ENCODE measurements at regions not wholly inside any gene's neighbourhood (a gene's known extent, or its start where the extent isn't known, plus 50 kb on each side); places are given as distances from the start of the nearest gene placed in this dataset.
A peak's percentile ranks its signal among the peaks of the same experiment; 100 is the strongest.

DNA sequence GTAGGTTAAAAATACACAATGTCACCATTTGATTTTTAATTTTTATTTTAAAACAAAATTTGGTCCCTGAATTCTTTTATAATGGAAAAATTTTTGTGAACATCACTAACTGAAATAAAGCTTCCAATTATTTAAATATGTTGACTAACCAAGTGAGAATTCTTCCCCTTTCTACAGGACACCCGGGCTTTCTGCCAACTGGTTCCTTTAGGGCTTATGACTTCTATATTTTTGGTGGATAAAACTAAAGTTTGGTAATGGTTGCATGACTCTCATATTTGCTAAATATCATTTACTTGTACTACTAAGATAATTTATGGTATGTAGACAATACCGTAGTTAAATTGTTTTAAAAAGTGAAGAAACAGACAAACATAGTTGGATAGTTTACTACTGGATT is 291.0 kb upstream of the DOK6 start:
- peak; percentile 9 for DNase-seq

GRCh38 chr18:69120833-69121232 is 279.9 kb upstream of the DOK6 start:
- DNase-seq, result no peak

DNA sequence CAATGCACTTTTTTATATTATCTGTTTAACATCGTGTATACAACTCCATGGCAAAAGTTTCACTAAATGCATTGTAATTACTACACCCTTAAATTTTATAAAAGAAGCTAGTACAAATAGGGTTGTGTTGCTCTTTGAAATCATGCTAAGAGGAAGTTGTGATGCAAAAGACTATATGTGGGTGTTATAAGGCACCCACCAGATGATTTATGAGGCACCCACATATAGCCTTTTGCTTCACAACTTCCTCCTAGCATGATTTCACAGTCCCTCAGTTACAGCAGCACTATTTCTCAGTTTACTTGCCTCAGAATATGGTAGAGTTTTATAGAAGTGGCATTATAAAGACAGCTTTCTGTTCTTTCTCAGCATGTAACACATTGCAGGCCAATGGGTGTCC is 277.3 kb upstream of the DOK6 start:
- DNase-seq, result no peak

DNA sequence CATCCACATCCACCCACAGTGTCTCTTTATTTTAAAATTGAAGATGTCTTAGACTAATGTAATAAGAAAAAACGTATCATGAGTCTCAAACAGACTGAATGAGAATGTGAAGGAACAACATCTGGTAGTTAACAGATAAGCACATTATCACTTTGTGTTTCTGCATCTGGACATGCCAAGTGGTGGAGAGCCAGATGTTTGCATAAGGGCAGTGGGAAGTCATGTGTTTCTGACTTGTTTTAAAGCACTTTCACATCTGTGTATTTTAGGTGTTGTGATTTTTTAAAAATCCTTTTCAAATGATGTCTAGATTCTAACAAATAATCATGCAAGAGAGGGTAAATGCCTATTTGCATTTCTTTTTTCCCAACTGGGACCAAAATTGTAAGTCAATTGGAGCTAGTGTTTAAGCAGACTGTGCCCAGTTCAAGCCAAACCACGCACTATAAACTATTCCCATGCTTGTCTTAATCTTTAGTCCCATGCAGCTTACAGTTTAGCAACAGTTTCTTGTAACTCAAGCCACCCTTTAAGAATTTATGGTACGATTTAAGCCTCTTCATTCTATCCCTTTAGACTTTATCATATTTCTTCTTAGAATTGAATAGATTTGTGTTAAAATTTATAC is 272.7 kb upstream of the DOK6 start:
- no peak for DNase-seq

- no peak for DNase-seq
Measured at GRCh38 chr18:69128566-69128965, 272.1 kb upstream of the DOK6 start.

- no peak for DNase-seq
Measured at GRCh38 chr18:69128978-69129377, 271.7 kb upstream of the DOK6 start.

DNA sequence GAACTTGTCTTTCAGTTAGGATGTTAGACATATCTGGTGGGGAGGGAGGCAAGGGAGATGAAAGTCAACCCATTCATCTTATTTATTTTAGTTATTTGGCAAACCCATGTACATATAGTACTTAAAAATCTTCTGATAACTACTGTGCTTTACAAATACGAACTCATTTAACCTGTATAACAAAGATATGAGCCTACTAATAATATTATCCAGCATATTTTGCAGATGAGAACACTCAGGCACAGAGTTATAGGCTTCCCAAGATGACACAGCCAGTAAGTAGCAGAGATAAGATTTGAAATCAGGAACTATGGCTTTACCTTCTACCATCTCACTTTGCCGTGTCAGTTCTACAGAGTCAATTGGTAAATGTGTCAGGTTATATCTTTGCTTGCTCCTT is 262.6 kb upstream of the DOK6 start:
- no peak for DNase-seq

GRCh38 chr18:69143084-69143483 is 257.6 kb upstream of the DOK6 start:
- no peak for DNase-seq

- peak; percentile 69 for DNase-seq
Measured at GRCh38 chr18:69152436-69152835, 248.3 kb upstream of the DOK6 start.

DNA sequence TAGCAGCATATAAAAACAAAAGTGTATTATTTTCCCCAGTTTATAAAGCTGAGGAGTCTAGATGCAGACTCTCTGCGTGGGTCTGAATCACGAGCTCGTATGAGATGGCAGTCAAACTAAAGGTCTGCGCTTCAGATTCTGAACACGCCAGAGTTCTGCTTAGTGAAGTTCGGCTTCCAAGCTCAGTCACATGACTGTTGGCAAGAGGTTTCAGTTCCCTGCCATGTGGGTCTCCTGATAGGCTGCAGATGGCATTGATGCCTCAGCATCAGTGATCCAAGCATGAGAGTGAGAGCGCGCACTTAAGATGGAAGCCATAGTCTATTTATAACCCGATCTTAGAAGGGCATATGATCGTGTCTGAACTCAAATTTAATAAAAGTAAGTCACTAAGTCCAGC is 242.8 kb upstream of the DOK6 start:
- DNase-seq, result peak; percentile 2

DNA sequence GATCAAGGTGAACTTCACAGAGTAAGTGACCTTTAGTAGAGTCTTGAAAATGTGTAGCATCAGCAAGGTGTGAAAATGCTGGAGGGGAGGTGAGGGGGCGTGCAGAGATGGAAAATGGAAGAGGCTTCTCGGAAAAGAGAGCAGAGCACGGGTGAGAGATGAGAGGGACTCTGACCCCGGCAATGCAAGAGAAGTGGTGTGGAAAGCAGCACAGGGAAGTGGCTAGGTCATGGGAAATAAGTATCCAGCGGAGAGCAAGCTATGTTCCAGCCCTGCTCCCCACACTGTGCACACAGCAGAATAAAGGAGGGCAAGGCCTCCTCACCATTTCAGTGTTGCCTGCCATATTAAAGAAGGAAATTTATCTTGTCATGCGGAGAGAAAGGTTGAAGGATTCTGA is 241.7 kb upstream of the DOK6 start:
- DNase-seq, result no peak

DNA sequence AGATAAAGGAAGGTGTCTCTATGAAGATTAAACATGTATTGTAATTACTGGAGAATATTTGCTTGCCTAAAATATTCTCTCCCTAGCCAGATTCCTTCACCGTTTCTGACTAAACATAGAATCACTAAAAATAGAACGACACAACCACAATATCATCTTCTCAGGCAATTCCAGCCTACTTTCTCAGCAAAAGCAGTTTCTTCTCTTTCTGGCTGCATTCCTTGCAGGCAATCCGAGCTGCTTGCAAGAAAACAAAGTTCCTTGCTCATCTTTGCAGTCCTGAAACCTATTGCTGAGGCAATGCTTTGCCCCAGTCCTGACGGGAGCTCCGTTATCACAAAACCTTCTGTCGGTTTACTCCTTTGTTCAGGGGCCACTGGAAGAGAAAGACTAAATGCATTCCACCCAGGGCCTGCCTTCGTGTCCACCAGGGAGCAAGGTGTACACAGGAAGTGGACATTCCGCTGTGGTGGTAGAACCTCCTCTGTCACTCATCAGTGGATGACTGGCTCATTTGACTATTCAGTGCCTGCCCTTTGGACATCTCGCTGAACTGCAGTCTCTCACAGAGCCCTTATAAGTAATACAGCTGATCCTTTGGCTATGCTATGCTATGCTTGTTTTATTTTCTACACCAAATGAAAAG is 239.2 kb upstream of the DOK6 start:
- no peak for DNase-seq

- no peak for DNase-seq
Measured at GRCh38 chr18:69162649-69163048, 238.0 kb upstream of the DOK6 start.

DNA sequence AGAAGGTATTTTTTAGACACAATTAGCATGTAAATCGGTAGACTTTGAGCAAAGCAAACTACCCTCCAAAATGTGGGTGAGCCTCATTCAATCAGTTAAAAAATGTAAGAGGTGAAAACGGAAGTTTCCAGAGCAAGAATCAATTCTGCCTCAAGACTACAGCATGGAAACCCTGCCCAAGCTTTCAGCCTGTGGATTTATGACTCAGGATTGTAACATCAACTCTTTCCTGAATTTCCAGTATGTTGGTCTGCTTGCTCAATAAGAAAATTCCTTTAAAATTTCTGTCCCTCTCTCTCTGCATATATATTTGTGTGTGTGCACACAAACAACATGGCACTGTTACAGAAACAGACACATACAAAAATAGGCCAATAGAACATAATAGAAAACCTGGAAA is 228.6 kb upstream of the DOK6 start:
- DNase-seq, result no peak

DNA sequence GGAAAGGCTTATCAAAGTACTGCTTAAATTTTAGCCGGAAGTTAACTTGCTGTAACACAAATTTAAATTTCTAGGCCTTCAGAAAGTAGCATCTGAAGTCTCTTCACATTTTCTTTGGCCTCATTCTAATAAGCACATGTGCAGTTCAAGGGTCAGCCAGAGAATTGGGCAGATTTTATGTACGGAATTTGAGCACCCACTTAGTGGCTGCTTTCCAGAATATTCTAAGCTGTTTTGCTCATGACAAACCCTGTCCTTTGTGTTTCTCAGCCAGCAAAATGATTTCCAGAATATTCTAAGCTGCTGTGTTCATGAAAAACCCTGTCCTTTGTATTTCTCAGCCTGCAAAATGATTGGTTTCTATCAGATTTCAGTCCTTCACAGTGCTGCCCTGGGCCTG is 225.0 kb upstream of the DOK6 start:
- DNase-seq, result no peak

DNA sequence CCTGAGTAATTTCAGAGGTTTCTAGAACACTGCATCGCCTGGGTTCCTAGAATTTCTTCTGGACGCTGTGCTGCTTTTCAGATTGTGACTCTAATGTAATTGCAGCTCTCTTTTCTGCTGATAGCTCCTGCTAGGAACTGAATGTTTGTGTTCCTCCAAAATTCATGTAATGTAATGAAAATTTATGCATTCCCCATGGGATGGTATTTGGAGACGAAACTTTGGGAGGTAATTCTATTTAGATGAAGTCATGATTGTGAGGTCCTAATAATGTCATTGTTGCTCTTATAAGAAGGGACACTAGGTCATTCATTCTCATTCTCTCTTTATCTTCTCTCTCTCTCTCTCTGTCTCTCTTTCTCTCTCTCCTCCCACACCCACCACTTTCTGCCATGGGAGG is 223.9 kb upstream of the DOK6 start:
- no peak for DNase-seq

GRCh38 chr18:69177702-69178101 is 223.0 kb upstream of the DOK6 start:
- DNase-seq, result no peak

- no peak for DNase-seq
Measured at GRCh38 chr18:69186162-69186561, 214.5 kb upstream of the DOK6 start.

DNA sequence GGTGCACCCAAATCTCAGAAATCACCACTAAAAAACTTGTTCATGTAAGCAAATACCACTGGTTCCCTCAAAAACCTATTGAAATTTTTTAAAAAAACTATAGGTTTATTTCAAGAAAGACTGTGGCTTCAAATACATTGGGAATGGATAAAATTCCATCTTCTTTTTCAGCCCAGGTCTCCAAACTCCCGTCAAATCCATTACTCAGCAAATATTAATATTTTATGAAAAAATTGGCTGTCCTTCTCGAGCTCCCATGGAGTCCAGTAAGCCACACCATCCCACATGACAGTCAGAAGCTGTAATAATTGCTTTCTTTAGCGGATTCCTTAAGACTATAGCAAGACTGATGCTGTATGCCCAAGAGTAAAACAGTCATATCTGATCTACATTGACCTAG is 204.4 kb upstream of the DOK6 start:
- no peak for DNase-seq

DNA sequence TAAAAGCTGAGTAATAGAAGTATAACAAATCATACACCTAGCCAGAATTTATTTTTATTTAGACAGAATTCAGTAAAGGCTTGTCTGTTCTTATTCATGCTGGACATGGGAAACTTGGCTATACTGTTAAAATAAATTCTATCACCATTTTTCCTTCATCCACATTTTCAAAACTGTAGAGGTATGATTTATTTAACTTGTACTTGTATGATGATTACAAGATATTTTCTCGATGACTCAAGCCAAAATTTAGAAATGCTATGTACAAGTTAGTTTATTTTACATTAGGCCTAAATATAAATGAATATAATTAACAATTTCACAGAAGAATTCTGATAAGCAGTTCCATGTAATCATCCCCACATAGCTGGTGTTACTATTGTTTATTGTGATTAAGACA is 194.8 kb upstream of the DOK6 start:
- no peak for DNase-seq

GRCh38 chr18:69208545-69208944 is 192.1 kb upstream of the DOK6 start:
- no peak for DNase-seq

- DNase-seq, result peak; percentile 54
Measured at GRCh38 chr18:69209761-69210160, 190.9 kb upstream of the DOK6 start.

DNA sequence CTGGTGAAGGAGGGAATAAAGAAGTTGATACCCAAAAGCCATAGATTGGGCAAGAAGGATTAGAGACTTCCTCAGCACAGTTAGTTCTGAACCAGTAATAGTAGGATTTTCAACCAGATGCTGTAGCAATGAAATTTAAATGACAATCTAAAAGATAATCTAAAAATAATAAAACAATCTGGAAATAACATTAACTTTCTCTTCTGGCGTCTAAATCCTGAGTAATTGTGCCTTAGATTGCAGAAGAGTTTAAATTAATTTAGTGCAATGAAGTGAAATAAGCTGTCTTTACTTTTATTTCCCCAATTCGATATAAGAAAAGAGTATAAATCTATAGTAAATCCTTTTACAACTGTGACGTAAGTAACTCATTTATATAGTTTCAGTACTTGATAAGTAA is 186.8 kb upstream of the DOK6 start:
- no peak for DNase-seq

GRCh38 chr18:69215161-69215560 is 185.5 kb upstream of the DOK6 start:
- DNase-seq, result peak; percentile 16

- no peak for DNase-seq
Measured at GRCh38 chr18:69216321-69216720, 184.4 kb upstream of the DOK6 start.

All from NCI-H446 treated with DMSO at 0.1 percent for 48 hours (cell line).